Heart left ventricle (tissue), 16 donors: ENCODE measurements at regions not wholly inside any gene's neighbourhood (a gene's known extent, or its start where the extent isn't known, plus 50 kb on each side); places are given as distances from the start of the nearest gene placed in this dataset.

Source experiments
- ATAC-seq, 4 donors: fragments of 200-7000 bp; cut with Tn5 transposase; one replicate each; pipeline ENCODE4 v1.9.1; 2020 to 2022; ENCODE audit warnings: moderate library complexity in 4 of 4, mild to moderate bottlenecking in 3 of 4, moderate number of reproducible peaks in 1 of 4
- DNase-seq, 5 donors: peaks; one replicate each; pipeline ENCODE4 v3.0.0-alpha.2; 2020
- H3K27ac ChIP-seq, 12 donors: fragments of 200-600 bp; sonication (generic) in 4 of 12; one replicate each; pipeline versions ENCODE4 v1.5.0 to v1.8.0; 2016 to 2022; ENCODE audit warnings: mild to moderate bottlenecking in 2 of 12
- H3K27me3 ChIP-seq, 9 donors: fragments of 200-600 bp; sonication (generic) in 2 of 9; one replicate each; pipeline versions ENCODE4 v1.5.1 to v1.8.0; 2016 to 2022; ENCODE audit warnings: mild to moderate bottlenecking in 3 of 9
- H3K36me3 ChIP-seq, 9 donors: fragments of 200-600 bp; sonication (generic) in 2 of 9; one replicate each; pipeline versions ENCODE4 v1.5.0 to v1.8.0; 2018 to 2022; ENCODE audit warnings: mild to moderate bottlenecking in 2 of 9
- H3K4me1 ChIP-seq, 12 donors: fragments of 200-600 bp; sonication (generic) in 4 of 12; one replicate each; pipeline versions ENCODE4 v1.5.0 to v1.8.0; 2016 to 2022; ENCODE audit warnings: mild to moderate bottlenecking in 3 of 12
- H3K4me3 ChIP-seq, 12 donors: fragments of 200-600 bp; sonication (generic) in 4 of 12; one replicate each; pipeline versions ENCODE4 v1.5.0 to v1.8.0; 2017 to 2022; ENCODE audit warnings: mild to moderate bottlenecking in 9 of 12, moderate library complexity in 4 of 12
- H3K9me3 ChIP-seq, 12 donors: fragments of 200-600 bp; sonication (generic) in 4 of 12; one replicate each; pipeline versions ENCODE4 v1.5.0 to v1.8.0; 2016 to 2022; ENCODE audit warnings: mild to moderate bottlenecking in 1 of 12
- CTCF ChIP-seq, 12 donors: fragments of 200-600 bp; sonication (generic) in 4 of 12; IDR thresholded peaks; one replicate each; pipeline versions ENCODE4 v1.5.0 to v1.8.0; 2018 to 2022; ENCODE audit warnings: antibody characterized with exemption in 12 of 12, mild to moderate bottlenecking in 5 of 12
- POLR2A ChIP-seq, 2 donors: fragments of 450-650 bp; IDR thresholded peaks; one replicate each; pipeline ENCODE4 v1.6.1; 2017; ENCODE audit warnings: antibody characterized with exemption in 2 of 2, mild to moderate bottlenecking in 2 of 2, moderate library complexity in 2 of 2
- WGBS, 4 donors: extraction: QIAGEN DNeasy Blood & Tissue Kit in 2 of 4; methylation state at CpG; one replicate each; pipeline versions ENCODE4 v1.1.5 to v1.1.7; 2013 to 2018; 5-methylcytosine and 5-hydroxymethylcytosine counted together
- intact Hi-C, 10 donors: fragments of 100-400 bp; cut with DNase I; formaldehyde crosslinking; loops; one replicate each; pipeline versions ENCODE4 v1.11.1 to v1.14.2; 2022
- donor health status: ischemic (EF 13 %, LVEDD 7.1; RV severe dilation, severe dysfunction).
- donor health status: healthy with polysubstance abuse.
- donor health status: DM: no; HTN: yes; CAD: no.
- donor health status: DM: no; HTN: no; CAD: no.
- donor health status: ischemic (EF 25% LVEDD 6.9; RV normal size, moderate dysfunction).
- donor health status: ischemic (EF 25% LVEDD 5.7; RV mildly dilated, moderate dysfunction).
- donor health status: healthy.
- donor health status: DM: yes; HTN: yes; CAD: no.
- donor health status: ischemic (EF 35%, LVEDD 5.7; RV mildly dilated, moderate dysfunction).
- donor health status: nonischemic (EF 11% LVEDD 7.7; RV severe dilation, severe dysfunction).
- donor health status: DM: yes; HTN: yes; CAD: no.
- donor health status: PGD.
- donor health status: ischemic (EF 29% LVEDD 5.4; RV normal size, mild dysfunction).
- donor health status: nonischemic (EF 23%, LVEDD 6.1; RV moderate dilation, normal function).

DNA sequence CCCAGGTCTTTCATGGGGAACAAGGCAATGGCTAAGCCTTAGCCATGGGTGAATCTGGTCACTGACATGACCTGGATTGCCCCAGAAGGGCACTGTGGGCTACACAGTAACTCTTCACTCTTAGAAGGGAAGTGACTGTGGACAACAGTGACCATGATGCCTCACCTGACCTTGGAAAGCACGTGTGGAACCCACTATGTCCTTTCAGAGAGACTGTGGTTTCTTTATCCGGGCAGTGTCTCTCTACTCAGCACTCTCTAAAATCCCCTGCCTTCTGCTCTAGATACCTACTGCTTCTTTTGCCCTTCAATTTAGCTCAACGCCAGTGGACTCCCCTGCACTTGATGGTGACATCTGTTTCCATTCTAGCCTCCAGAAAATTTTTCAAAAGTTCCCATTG lies 66.1 kb upstream of the ANKFN1 start:
- no peaks in the 10 kb centered on the region for H3K36me3 ChIP-seq
- H3K27me3 ChIP-seq, result peaks cover 0 to 2% (median 0%) of the 10 kb centered on the region in 9 donors
- DNase-seq (no peak), ATAC-seq (no peak)
- intact Hi-C loops, result no loop called here
- TF ChIP-seq CTCF (IDR thresholded peaks at IDR 0.05) (no peak), POLR2A (IDR thresholded peaks at IDR 0.05) (no peak)
- 51 to 60% (median 55%) methylated on average over 3 of the region's 3 CpGs for WGBS, 4 donors
- no peak overlapping the region for H3K4me3 ChIP-seq
- no peaks in the 10 kb centered on the region for H3K4me1 ChIP-seq
- no peak overlapping the region for H3K27ac ChIP-seq
- H3K9me3 ChIP-seq, result peaks cover 0 to 7% (median 0%) of the 10 kb centered on the region in 12 donors

DNA sequence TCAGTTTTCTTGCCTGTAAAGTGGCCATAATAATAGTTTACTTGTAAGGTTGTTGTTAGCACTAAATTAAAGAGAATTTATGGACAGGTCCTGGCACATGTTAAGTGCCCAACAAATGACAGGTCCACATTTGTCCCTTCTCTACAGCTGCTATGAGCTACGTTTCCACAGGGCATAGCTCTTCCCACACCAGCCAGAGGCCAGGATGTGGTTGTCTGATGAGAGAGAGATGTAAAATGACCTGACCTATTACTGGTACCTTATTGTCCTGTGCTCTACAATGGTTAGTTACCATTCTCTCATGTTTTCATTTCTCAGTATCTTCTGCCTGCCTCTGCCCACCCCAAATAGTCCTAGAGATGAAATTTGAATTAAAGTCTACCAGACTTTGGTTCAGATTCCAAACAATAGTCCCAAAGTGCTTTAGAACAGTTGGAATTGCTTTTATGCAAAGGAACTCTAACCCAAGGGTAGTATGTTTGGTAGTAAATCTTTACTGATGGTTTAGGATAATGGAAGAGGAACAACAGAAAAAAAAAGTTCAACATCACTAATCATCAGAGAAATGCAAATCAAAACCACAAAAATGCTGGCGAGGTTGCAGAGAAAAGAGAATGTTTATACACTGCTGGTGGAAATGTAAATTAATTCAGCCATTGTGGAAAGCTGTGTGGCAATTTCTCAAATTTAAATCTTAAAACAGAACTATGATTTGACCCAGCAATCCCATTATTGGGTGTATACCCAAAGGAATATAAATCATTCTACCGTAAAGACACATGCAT lies 57.1 kb upstream of the ANKFN1 start:
- H3K27me3 ChIP-seq, result peaks cover 0 to 4% (median 0%) of the 10 kb centered on the region in 9 donors
- no peaks in the 10 kb centered on the region for H3K9me3 ChIP-seq
- H3K36me3 ChIP-seq, result no peaks in the 10 kb centered on the region
- H3K4me3 ChIP-seq, result no peak overlapping the region
- no peaks in the 10 kb centered on the region for H3K4me1 ChIP-seq
- H3K27ac ChIP-seq, result no peak overlapping the region
- ATAC-seq (no peak), DNase-seq (no peak)
- no peak for TF ChIP-seq CTCF (IDR thresholded peaks at IDR 0.05)
- no peak for TF ChIP-seq POLR2A (IDR thresholded peaks at IDR 0.05)
- 73 to 90% (median 83%) methylated on average over 3 of the region's 3 CpGs for WGBS, 4 donors
- intact Hi-C loops, result loop anchor here in 1 of 10 donors (2.0 kb wide), 1 partner anchor 13 kb away; no protein-coding TSS in a partner anchor

GRCh38 chr17:56098746-56099145 lies 54.5 kb upstream of the ANKFN1 start:
- Histone ChIP-seq H3K36me3 (no peaks in the 10 kb centered on the region), H3K4me3 (no peak overlapping the region), H3K27ac (no peak overlapping the region), H3K9me3 (no peaks in the 10 kb centered on the region), H3K27me3 (peaks cover 0 to 9% (median 0%) of the 10 kb centered on the region in 9 donors), H3K4me1 (no peaks in the 10 kb centered on the region)
- ATAC-seq, result no peak
- no peak for DNase-seq
- intact Hi-C loops, result no loop called here
- TF ChIP-seq POLR2A (IDR thresholded peaks at IDR 0.05), result no peak
- TF ChIP-seq CTCF (IDR thresholded peaks at IDR 0.05), result no peak
- 80 to 82% (median 82%) methylated on average over 4 of the region's 4 CpGs for WGBS, 4 donors

GRCh38 chr17:56099649-56100048 lies 53.6 kb upstream of the ANKFN1 start:
- H3K4me3 ChIP-seq, result no peak overlapping the region
- H3K27me3 ChIP-seq, result peaks cover 0 to 9% (median 0%) of the 10 kb centered on the region in 9 donors
- ATAC-seq (no peak), DNase-seq (no peak)
- intact Hi-C loops, result loop anchor here in 1 of 10 donors (5.0 kb wide), 1 partner anchor 378 kb away; no protein-coding TSS in a partner anchor
- 71 to 80% (median 72%) methylated on average over 5 of the region's 5 CpGs for WGBS, 4 donors
- H3K36me3 ChIP-seq, result no peaks in the 10 kb centered on the region
- H3K27ac ChIP-seq, result no peak overlapping the region
- TF ChIP-seq POLR2A (IDR thresholded peaks at IDR 0.05) (no peak), CTCF (IDR thresholded peaks at IDR 0.05) (no peak)
- H3K4me1 ChIP-seq, result no peaks in the 10 kb centered on the region
- no peaks in the 10 kb centered on the region for H3K9me3 ChIP-seq
